ENCODE measurements at regions not wholly inside any gene's neighbourhood (a gene's known extent, or its start where the extent isn't known, plus 50 kb on each side); places are given as distances from the start of the nearest gene placed in this dataset.

DNA sequence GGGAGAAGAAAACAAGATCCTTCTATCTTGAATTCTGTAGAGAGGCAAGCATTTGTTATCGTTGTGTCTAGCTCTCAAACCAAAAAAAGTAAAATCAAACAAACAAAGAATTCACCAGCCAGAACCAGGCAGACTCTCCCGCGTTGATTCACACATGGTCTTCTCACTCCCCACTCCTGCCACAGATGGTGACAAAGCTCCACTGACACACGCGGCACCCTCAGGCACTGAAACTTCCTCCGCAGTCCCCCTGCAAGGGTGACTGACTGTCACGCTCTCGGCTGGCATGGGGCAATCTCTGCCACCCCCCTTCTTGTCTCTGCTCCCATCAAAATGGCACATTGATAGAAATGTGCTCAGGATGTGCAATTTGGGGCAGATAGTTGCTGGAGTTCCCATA lies 304.9 kb downstream of the DHX15 start:
- no peak for DNase-seq

DNA sequence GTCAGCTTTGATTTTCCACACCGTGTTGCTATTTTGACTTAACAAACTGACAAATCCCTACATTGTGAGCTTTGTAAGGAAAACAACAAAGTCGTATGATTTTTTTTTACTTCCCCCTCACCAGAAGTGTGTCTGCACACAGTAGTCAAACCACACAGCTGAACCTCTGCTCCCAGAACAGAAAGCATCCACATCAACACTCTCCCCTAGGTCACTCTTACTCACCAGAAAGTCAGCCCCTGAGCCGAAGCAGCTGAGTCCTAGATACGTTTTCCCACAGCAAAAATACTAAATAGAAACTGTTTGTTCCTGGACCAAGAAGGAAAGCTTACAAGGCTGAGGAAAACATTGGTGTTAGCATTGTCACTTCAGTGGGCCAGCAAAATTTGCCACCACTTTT lies 305.7 kb downstream of the DHX15 start:
- DNase-seq, result no peak

DNA sequence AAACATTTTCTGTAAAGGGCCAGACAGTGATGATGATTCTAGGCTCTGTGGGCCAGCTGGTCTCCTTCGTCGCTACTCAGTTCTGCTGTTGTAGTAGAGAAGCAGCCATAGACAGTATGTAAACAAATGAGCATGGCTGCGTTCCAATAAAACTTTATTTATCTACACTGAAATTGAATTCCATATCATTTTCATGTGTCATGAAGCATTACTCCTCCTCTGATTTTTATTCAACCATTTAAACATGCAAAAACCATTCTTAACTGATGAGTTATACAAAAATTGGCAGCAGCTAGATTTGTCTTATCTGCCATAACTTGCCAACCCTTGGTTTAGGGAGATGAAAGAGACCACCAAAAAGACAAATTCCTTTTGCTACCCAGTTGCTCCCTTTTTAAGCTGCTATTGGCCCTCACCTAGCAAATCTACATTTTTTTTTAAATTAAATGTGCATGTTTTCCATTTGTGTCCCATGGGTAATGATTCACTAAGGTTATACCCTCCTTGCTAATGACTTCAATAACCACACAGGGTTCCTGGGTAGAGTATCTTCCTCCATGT lies 309.9 kb downstream of the DHX15 start:
- no peak for DNase-seq

GRCh38 chr4:24273136-24273535 lies 311.2 kb downstream of the DHX15 start:
- DNase-seq, result no peak

- DNase-seq, result no peak
These were observed 317.2 kb downstream of the DHX15 start for GRCh38 chr4:24266951-24267722.

DNA sequence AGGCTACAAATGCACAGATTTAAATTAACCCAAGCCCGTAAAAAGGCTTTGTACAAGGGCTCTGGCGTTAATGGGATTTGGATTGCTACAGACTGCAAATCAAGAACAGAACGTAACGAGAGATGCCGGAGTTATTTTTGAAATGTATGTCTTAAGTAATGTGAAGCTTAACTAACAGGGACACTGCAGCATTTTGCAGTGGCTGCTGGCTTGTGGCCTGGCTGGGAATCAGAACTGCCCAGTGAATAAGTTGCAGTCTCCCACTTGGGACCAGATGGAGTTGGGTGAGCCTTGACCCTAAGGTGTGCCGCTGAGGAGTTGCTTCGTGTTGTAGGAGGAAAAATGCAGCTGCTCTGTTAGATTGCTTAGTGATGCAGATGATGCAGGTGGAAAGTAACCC lies 318.4 kb downstream of the DHX15 start:
- no peak for DNase-seq

DNA sequence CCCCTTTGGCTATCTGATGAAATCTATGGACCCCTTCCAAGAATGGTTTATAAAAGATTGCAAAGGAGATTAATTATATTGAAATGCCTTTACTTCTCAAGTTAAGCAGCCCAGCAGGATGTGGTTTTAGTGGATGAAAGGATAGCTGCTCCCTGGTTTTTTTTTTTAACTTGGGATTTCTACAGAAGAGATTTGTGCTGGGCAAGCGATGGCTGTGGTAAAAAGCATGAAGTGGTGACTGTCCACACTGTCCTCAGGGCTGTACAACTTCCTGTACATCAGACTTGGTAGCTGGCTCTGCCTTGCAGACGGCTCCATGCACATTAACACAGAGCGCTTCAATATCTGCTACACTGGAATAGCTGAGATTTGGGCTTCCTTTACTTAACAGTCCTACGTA lies 321.7 kb downstream of the DHX15 start:
- no peak for DNase-seq

- DNase-seq, result no peak
These were observed 322.3 kb downstream of the DHX15 start for GRCh38 chr4:24262084-24262483.

DNA sequence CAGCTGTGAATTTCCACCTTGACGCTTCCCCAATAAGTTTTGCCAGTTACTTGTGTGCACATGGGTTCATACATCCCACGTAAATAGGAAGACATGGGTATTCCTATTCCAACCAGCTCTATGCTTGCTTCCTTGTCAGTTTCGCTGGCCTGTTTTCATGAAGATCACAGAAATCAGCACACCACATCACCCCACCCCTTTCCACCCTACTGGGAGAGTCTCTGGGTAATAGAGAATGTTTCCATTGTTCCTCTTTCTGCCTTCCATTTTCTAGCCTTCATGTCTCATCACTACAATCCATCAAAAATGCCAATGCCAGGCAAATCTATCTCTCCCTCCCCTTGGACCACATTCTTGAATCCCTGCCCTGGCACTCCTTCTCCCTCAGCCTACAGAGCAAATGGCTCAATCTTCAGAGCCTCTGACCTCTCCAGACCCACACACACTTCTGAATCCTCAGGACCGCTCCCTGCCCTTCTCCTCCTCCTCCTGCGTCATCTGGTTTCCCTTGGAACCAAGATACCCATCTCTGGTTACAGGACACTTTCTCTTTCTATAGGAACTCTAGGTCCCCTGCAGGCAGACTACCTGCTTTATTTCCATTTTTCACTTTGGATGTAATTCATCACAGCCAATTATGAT lies 323.3 kb downstream of the DHX15 start:
- DNase-seq, result no peak

DNA sequence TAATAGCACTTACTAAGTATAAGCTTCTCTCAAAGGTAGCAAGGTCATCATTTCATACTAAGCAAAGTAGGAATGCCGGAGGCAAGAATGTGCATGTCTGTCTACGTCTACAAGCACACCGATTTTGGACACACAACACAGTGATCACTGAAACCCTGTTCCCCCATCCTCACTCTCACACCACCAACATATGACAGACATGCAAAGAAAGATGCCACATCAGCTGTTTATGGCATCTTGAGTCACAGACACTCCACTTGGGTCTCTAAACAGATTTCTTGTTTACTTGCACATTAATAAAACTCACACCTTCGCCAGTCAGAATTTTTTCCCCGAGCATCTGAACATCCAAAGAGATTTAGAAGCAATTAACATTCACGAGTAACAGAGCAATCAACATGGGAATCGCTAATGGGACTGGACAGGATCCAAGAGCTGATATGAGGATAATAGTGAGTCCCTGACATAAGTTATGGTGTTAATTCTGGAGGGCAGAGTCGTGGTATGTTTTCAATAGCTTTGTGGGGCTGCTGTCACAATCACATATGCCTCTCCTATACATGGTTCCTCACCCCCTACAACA lies 324.1 kb downstream of the DHX15 start:
- DNase-seq, result no peak

DNA sequence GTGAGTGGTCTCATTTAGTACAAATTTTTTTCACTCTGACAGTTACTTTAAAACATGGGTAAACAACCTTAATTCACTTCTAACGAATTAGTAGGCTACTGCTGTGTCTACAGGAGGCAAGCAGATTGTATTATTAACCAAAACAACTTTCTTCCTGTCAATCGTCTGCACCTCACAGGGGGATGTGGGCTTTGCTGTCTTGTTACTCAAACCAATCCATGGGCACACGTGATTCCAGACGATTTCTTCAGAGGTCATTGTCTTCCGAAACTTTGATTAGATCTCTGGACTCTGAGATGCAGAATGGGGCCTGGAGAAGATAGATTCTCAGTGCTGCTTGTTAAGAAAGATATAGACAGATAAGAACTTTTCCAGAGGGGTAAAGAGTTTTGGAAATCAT lies 327.8 kb downstream of the DHX15 start:
- DNase-seq, result no peak

GRCh38 chr4:24256066-24256465 lies 328.3 kb downstream of the DHX15 start:
- DNase-seq, result no peak

DNA sequence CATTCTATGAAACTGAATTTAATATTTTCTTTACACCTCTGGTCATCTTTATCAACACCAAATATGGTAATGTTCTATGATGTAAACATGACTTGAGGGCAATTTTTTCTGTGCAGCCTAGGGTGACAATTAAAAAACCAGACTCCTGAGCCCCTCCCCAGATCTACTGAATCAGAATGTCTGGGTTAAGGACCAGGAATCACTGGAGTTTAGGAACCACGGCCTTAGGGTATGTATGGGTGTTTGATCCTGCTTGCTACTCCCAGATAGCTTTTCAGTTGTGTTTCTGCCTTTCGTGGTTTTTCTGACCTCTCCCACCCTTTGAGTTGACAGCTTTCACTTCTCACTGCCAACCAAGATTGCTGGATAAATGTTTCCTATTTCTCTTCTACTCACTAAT lies 332.2 kb downstream of the DHX15 start:
- no peak for DNase-seq

GRCh38 chr4:24251589-24251988 lies 332.8 kb downstream of the DHX15 start:
- DNase-seq, result no peak

- DNase-seq, result no peak
These were observed 334.4 kb downstream of the DHX15 start for GRCh38 chr4:24249972-24250371.

- peak; percentile 2 for DNase-seq
These were observed 335.4 kb downstream of the DHX15 start for GRCh38 chr4:24248674-24249630.

DNA sequence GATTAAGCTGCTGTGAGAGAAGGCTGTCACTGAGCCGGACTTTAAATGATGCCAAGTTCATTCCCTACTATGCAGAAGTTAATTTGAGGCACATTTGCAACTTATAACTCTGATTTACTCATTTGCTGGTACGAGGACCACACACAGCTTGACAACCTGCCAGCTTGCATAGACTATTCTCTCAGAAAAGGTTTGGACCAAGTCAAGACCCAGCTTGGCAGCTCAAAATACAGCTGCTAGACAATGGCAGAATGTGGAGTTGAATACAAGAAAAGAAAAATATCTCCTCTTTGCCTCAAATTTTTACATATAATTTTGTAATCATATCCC lies 338.9 kb downstream of the DHX15 start:
- no peak for DNase-seq

- DNase-seq, result no peak
These were observed 339.5 kb downstream of the DHX15 start for GRCh38 chr4:24244663-24245490.

DNA sequence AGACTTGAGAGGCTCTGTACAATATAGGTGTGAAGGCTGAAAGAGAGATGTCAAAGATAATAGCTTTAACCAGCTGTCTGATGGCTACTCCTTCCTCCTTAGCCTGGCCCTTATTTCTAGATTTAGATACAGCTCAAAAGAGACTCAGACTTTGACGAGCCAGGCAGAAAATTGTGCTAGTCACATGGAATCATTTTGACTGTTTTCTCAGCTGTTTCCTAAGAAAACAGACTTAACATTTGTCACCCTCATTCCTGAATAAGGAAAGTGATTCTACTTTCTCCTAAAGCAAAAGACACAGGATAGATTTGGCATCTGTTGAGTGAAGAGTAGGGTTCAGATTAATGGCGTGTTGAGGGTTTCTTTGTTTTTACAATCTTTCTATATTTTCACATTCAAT lies 340.7 kb downstream of the DHX15 start:
- DNase-seq, result no peak

GRCh38 chr4:24241511-24241910 lies 342.8 kb downstream of the DHX15 start:
- no peak for DNase-seq

- DNase-seq, result no peak
These were observed 343.7 kb downstream of the DHX15 start for GRCh38 chr4:24240655-24241054.

DNA sequence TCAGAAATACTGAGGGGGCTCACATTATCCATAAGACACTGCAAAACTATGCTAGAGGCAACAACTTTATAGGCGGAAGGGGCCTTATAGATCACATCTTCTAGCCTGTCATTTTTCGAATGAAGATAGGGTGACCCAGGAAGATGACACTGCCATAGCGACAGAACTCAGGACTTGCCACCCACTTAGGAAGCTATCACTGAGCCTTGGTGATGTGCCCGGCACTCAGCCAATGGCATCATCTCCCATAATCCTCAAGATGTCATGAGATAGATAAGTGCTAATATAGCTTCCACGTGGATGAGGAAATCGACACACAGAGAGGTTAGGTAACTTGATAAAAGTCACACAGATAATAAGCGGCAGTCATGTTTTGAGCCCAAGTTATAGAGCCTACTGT lies 346.6 kb downstream of the DHX15 start:
- no peak for DNase-seq
